Parathyroid adenoma (tissue), 2 donors: ENCODE measurements at regions not wholly inside any gene's neighbourhood (a gene's known extent, or its start where the extent isn't known, plus 50 kb on each side); places are given as distances from the start of the nearest gene placed in this dataset.
A peak's percentile ranks its signal among the peaks of the same experiment; 100 is the strongest.

Source experiments
- H2AFZ ChIP-seq: fragments of 300-600 bp; sonication (generic); one replicate; pipeline ENCODE4 v1.7.0; 2017; ENCODE audit warnings: antibody characterized with exemption, mild to moderate bottlenecking
- H3K27ac ChIP-seq: fragments of 300-600 bp; sonication (generic); one replicate; pipeline ENCODE4 v1.7.0; 2017
- H3K27me3 ChIP-seq: fragments of 300-600 bp; sonication (generic); one replicate; pipeline ENCODE4 v1.7.0; 2017; ENCODE audit warnings: low read length; ENCODE audit not compliant: control insufficient read depth, insufficient read depth
- H3K36me3 ChIP-seq: fragments of 300-600 bp; sonication (generic); one replicate; pipeline ENCODE4 v1.7.0; 2017; ENCODE audit warnings: low read length; ENCODE audit not compliant: control insufficient read depth, insufficient read depth
- H3K4me1 ChIP-seq: fragments of 300-600 bp; sonication (generic); one replicate; pipeline ENCODE4 v1.7.0; 2017; ENCODE audit warnings: control low read depth
- H3K4me2 ChIP-seq: fragments of 300-600 bp; sonication (generic); one replicate; pipeline ENCODE4 v1.7.0; 2017; ENCODE audit warnings: low read length
- H3K4me3 ChIP-seq: fragments of 300-600 bp; sonication (generic); one replicate; pipeline ENCODE4 v1.7.0; 2017; ENCODE audit warnings: low read depth, low read length
- H3K79me2 ChIP-seq: fragments of 300-600 bp; sonication (generic); one replicate; pipeline ENCODE4 v1.7.0; 2017; ENCODE audit warnings: control low read depth
- H3K9ac ChIP-seq: fragments of 300-600 bp; sonication (generic); one replicate; pipeline ENCODE4 v1.7.0; 2017; ENCODE audit warnings: mild to moderate bottlenecking
- H3K9me3 ChIP-seq: fragments of 300-600 bp; sonication (generic); one replicate; pipeline ENCODE4 v1.7.0; 2017; ENCODE audit warnings: low read length; ENCODE audit not compliant: control insufficient read depth
- CTCF ChIP-seq: fragments of 300-600 bp; sonication (generic); IDR thresholded peaks from one replicate; pipeline ENCODE4 v1.7.0; 2017; ENCODE audit warnings: antibody characterized with exemption, mild to moderate bottlenecking
- donor health status: primary hyperparathyroidism.

- Histone ChIP-seq H3K79me2 (no peaks in the 10 kb centered on the region), H3K4me3 (no peak overlapping the region), H3K27ac (no peak overlapping the region), H3K4me2 (peak overlapping the region; percentile 30), H2AFZ (no peak overlapping the region), H3K9ac (no peak overlapping the region), H3K36me3 (no peaks in the 10 kb centered on the region), H3K27me3 (no peaks in the 10 kb centered on the region), H3K9me3 (no peaks in the 10 kb centered on the region), H3K4me1 (no peaks in the 10 kb centered on the region)
- TF ChIP-seq CTCF, result no peak
These were observed 163.4 kb upstream of the GPR12 start for GRCh38 chr13:26923824-26924605.

GRCh38 chr13:26921918-26922317 is 161.3 kb upstream of the GPR12 start:
- no peak overlapping the region for H3K27ac ChIP-seq
- H3K9ac ChIP-seq, result no peak overlapping the region
- H3K79me2 ChIP-seq, result no peaks in the 10 kb centered on the region
- TF ChIP-seq CTCF, result no peak
- H3K36me3 ChIP-seq, result no peaks in the 10 kb centered on the region
- no peaks in the 10 kb centered on the region for H3K27me3 ChIP-seq
- H3K4me2 ChIP-seq, result no peak overlapping the region
- no peak overlapping the region for H2AFZ ChIP-seq
- H3K4me3 ChIP-seq, result no peak overlapping the region
- H3K9me3 ChIP-seq, result no peaks in the 10 kb centered on the region
- H3K4me1 ChIP-seq, result no peaks in the 10 kb centered on the region

- Histone ChIP-seq H3K36me3 (no peaks in the 10 kb centered on the region), H3K79me2 (no peaks in the 10 kb centered on the region), H3K4me2 (no peak overlapping the region), H3K27me3 (no peaks in the 10 kb centered on the region), H2AFZ (no peak overlapping the region), H3K4me3 (no peak overlapping the region), H3K9me3 (no peaks in the 10 kb centered on the region), H3K9ac (no peak overlapping the region), H3K27ac (no peak overlapping the region), H3K4me1 (no peaks in the 10 kb centered on the region)
- TF ChIP-seq CTCF, result no peak
These were observed 160.2 kb upstream of the GPR12 start for GRCh38 chr13:26920614-26921355.

- Histone ChIP-seq H3K36me3 (no peaks in the 10 kb centered on the region), H3K4me2 (no peak overlapping the region), H3K4me1 (no peaks in the 10 kb centered on the region), H3K4me3 (no peak overlapping the region), H3K9ac (no peak overlapping the region), H3K79me2 (no peaks in the 10 kb centered on the region), H3K27me3 (no peaks in the 10 kb centered on the region), H3K27ac (no peak overlapping the region), H2AFZ (no peak overlapping the region), H3K9me3 (no peaks in the 10 kb centered on the region)
- TF ChIP-seq CTCF, result no peak
These were observed 159.1 kb upstream of the GPR12 start for GRCh38 chr13:26919732-26920131.
